ENCODE measurements at regions not wholly inside any gene's neighbourhood (a gene's known extent, or its start where the extent isn't known, plus 50 kb on each side); places are given as distances from the start of the nearest gene placed in this dataset.

GRCh38 chr3:106231086-106231485 lies 362.3 kb upstream of the CBLB start:
- DNase-seq: no peak

- no peak for DNase-seq
Observed at GRCh38 chr3:106232956-106233355, 364.1 kb upstream of the CBLB start.

- DNase-seq: no peak
Observed at GRCh38 chr3:106239195-106239697, 370.4 kb upstream of the CBLB start.

- DNase-seq: no peak
Observed at GRCh38 chr3:106241593-106241992, 372.8 kb upstream of the CBLB start.

GRCh38 chr3:106242781-106243180 lies 374.0 kb upstream of the CBLB start:
- DNase-seq: no peak

- no peak for DNase-seq
Observed at GRCh38 chr3:106245400-106245799, 376.6 kb upstream of the CBLB start.

- DNase-seq: no peak
Observed at GRCh38 chr3:106247902-106248684, 379.3 kb upstream of the CBLB start.

GRCh38 chr3:106249159-106249558 lies 380.3 kb upstream of the CBLB start:
- no peak for DNase-seq

- no peak for DNase-seq
Observed at GRCh38 chr3:106249981-106250380, 381.2 kb upstream of the CBLB start.

- DNase-seq: no peak
Observed at GRCh38 chr3:106251160-106251892, 382.5 kb upstream of the CBLB start.

- no peak for DNase-seq
Observed at GRCh38 chr3:106255870-106256248, 387.0 kb upstream of the CBLB start.

GRCh38 chr3:106256249-106256957 lies 387.6 kb upstream of the CBLB start:
- no peak for DNase-seq

GRCh38 chr3:106257172-106257571 lies 388.4 kb upstream of the CBLB start:
- DNase-seq: no peak

- DNase-seq: no peak
Observed at GRCh38 chr3:106261396-106261795, 392.6 kb upstream of the CBLB start.

GRCh38 chr3:106261915-106262683 lies 393.3 kb upstream of the CBLB start:
- no peak for DNase-seq

- no peak for DNase-seq
Observed at GRCh38 chr3:106263011-106263410, 394.2 kb upstream of the CBLB start.

GRCh38 chr3:106263546-106263945 lies 394.7 kb upstream of the CBLB start:
- DNase-seq: no peak

GRCh38 chr3:106265704-106266103 lies 396.9 kb upstream of the CBLB start:
- DNase-seq: no peak

- DNase-seq: no peak
Observed at GRCh38 chr3:106268696-106269095, 399.9 kb upstream of the CBLB start.

GRCh38 chr3:106272302-106272701 lies 403.5 kb upstream of the CBLB start:
- no peak for DNase-seq

GRCh38 chr3:106275592-106275991 lies 406.8 kb upstream of the CBLB start:
- no peak for DNase-seq

- DNase-seq: no peak
Observed at GRCh38 chr3:106276151-106276550, 407.3 kb upstream of the CBLB start.

Measured in NCI-H1694 (cell line).